Spleen (tissue), 11 donors: ENCODE measurements at regions not wholly inside any gene's neighbourhood (a gene's known extent, or its start where the extent isn't known, plus 50 kb on each side); places are given as distances from the start of the nearest gene placed in this dataset.
"Not testable (repeated sequence)": the region's sequence is repeated elsewhere in the genome, so short reads cannot be mapped to it uniquely, and the experiment has no call there.

Source experiments
- DNase-seq: peaks from one replicate; pipeline ENCODE4 v3.0.0-alpha.2; 2020
- H3K27ac ChIP-seq, 8 donors: fragments of 200-600 bp; sonication (generic) in 7 of 8; 1 replicate in 4 of 8; 2 replicates in 4 of 8; pipeline versions ENCODE4 v1.5.0 to v1.8.0; 2016 to 2021; ENCODE audit warnings: inconsistent platforms in 4 of 8, mild to moderate bottlenecking in 4 of 8, moderate library complexity in 1 of 8
- H3K27me3 ChIP-seq, 7 donors: fragments of 200-600 bp; sonication (generic) in 6 of 7; replicated peaks in 1 of 7; 1 replicate in 4 of 7; 2 replicates in 3 of 7; pipeline versions ENCODE4 v1.5.0 to v1.8.0; 2016 to 2021; ENCODE audit warnings: inconsistent platforms in 3 of 7, mild to moderate bottlenecking in 1 of 7
- H3K36me3 ChIP-seq, 6 donors: fragments of 200-600 bp; sonication (generic) in 5 of 6; 1 replicate in 4 of 6; 2 replicates in 2 of 6; pipeline versions ENCODE4 v1.5.0 to v1.8.0; 2016 to 2021; ENCODE audit warnings: inconsistent platforms in 2 of 6
- H3K4me1 ChIP-seq, 6 donors: fragments of 200-600 bp; sonication (generic) in 5 of 6; 1 replicate in 3 of 6; 2 replicates in 3 of 6; pipeline versions ENCODE4 v1.5.0 to v1.8.0; 2016 to 2021; ENCODE audit warnings: inconsistent platforms in 3 of 6
- H3K4me3 ChIP-seq, 8 donors: fragments of 200-600 bp; sonication (generic) in 7 of 8; 1 replicate in 4 of 8; 2 replicates in 4 of 8; pipeline versions ENCODE4 v1.5.0 to v1.8.0; 2016 to 2021; ENCODE audit warnings: inconsistent platforms in 4 of 8, mild to moderate bottlenecking in 4 of 8, moderate library complexity in 2 of 8
- H3K9me3 ChIP-seq, 8 donors: fragments of 200-600 bp; sonication (generic) in 7 of 8; 1 replicate in 4 of 8; 2 replicates in 4 of 8; pipeline versions ENCODE4 v1.5.0 to v1.8.0; 2016 to 2021; ENCODE audit warnings: inconsistent platforms in 4 of 8
- CTCF ChIP-seq, 11 experiments: fragments of 200-600 bp in 7 of 11; fragments of 450-650 bp in 4 of 11; sonication (generic) in 4 of 11; IDR thresholded peaks in 8 of 11; conservative IDR thresholded peaks in 3 of 11; 1 replicate in 7 of 11; 2 replicates in 4 of 11; pipeline versions ENCODE4 v1.4.0 to v1.8.0; 2016 to 2021; ENCODE audit warnings: antibody characterized with exemption in 11 of 11, inconsistent platforms in 4 of 11, mild to moderate bottlenecking in 1 of 11
- POLR2A ChIP-seq, 3 donors: fragments of 450-650 bp; IDR thresholded peaks; one replicate each; pipeline ENCODE4 v1.5.1; 2017; ENCODE audit warnings: antibody characterized with exemption in 3 of 3, mild to moderate bottlenecking in 1 of 3
- POLR2AphosphoS5 ChIP-seq, 3 donors: sonication (generic); formaldehyde crosslinking; IDR thresholded peaks; one replicate each; pipeline ENCODE4 v1.5.1; 2017; ENCODE audit warnings: antibody characterized with exemption in 3 of 3
- WGBS, 5 donors: extraction: QIAGEN DNeasy Blood & Tissue Kit in 3 of 5; methylation state at CpG; one replicate each; pipeline versions ENCODE4 v1.1.5 to v1.1.7; 2013 to 2018; 5-methylcytosine and 5-hydroxymethylcytosine counted together
- intact Hi-C: fragments of 100-400 bp; cut with DNase I; formaldehyde crosslinking; loops from one replicate; pipeline ENCODE4 v1.15.0; 2023; ENCODE audit warnings: low total_unique reads
- donor health status: healthy with polysubstance abuse.
- donor health status: DM: no; HTN: no; CAD: no; lungs with moderate emphysema.
- donor health status: DM: no; HTN: no; CAD: no.
- donor health status: Bipolar disorder and iron deficiency.
- donor health status: healthy.
- donor health status: DM: no; HTN: no; CAD: no.
- donor health status: DM: yes; HTN: yes; CAD: no.

- H3K27ac ChIP-seq: no peak overlapping the region
These were observed 566.3 kb upstream of the GALNTL6 start for GRCh38 chr4:171246948-171247347.

DNA sequence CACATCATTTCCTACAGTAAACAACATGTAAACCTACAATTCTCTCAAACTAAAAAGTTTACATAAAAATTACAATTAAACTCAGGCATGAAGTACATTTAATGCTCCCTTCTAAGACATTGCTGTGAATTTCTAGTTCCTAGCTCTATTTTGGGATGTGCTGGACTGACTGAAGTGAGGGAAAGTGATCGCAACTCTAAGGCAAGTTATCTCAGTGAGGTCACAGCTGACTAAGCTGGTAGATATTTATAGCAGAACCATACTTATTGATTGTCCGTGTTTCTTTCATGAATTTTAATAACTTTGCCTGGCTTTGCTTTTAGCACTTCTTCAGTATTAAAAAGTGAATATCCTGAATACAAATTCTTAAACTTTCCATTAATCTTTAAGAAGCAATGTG, 570.4 kb upstream of the GALNTL6 start:
- 78 to 91% (median 87%) methylated on average over 2 of the region's 2 CpGs for WGBS, 5 donors
- Histone ChIP-seq H3K4me3 (no peak overlapping the region), H3K27ac (no peak overlapping the region), H3K4me1 (no peaks in the 10 kb centered on the region), H3K27me3 (no peaks in the 10 kb centered on the region), H3K9me3 (no peaks in the 10 kb centered on the region), H3K36me3 (no peaks in the 10 kb centered on the region)
- intact Hi-C loops: no loop called here
- DNase-seq: no peak
- TF ChIP-seq POLR2A (IDR thresholded peaks at IDR 0.05) (no peak), CTCF (IDR thresholded peaks at IDR 0.05 in 8 of 11, conservative IDR thresholded peaks at IDR 0.05 in 3 of 11) (no peak), POLR2AphosphoS5 (IDR thresholded peaks at IDR 0.05) (no peak)

More at GRCh38 chr4:171246948-171247347, 566.3 kb upstream of the GALNTL6 start:
- Histone ChIP-seq H3K9me3 (peaks cover 0 to 4% (median 0%) of the 10 kb centered on the region in 8 donors), H3K27me3 (no peaks in the 10 kb centered on the region), H3K36me3 (no peaks in the 10 kb centered on the region), H3K4me3 (no peak overlapping the region), H3K4me1 (no peaks in the 10 kb centered on the region)
- TF ChIP-seq CTCF (IDR thresholded peaks at IDR 0.05 in 8 of 11, conservative IDR thresholded peaks at IDR 0.05 in 3 of 11): no peak
- no peak for DNase-seq
- intact Hi-C loops: no loop called here

DNA sequence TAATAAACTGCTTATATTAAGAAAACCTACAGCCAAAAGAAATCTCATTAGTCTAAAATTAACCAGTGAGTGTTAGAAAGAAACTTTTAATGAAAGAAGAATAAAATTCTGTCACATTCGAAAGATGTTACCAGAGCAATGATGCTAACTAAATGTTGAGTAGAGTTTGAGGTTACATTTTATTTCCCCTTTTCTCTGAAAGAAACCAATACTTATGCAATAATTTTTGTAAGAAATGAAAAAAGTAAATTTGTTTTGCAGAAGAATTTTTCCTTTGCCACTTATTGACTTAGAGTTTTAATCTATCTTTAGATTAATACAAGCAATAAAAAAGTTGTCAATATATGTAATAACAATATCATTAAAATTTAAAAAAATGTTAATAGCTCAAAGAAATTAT, 574.0 kb upstream of the GALNTL6 start:
- intact Hi-C loops: no loop called here
- TF ChIP-seq POLR2A (IDR thresholded peaks at IDR 0.05) (no peak), CTCF (IDR thresholded peaks at IDR 0.05 in 8 of 11, conservative IDR thresholded peaks at IDR 0.05 in 3 of 11) (no peak), POLR2AphosphoS5 (IDR thresholded peaks at IDR 0.05) (no peak)
- Histone ChIP-seq H3K4me1 (no peaks in the 10 kb centered on the region), H3K27ac (no peak overlapping the region), H3K27me3 (no peaks in the 10 kb centered on the region), H3K4me3 (no peak overlapping the region), H3K9me3 (no peaks in the 10 kb centered on the region), H3K36me3 (no peaks in the 10 kb centered on the region)
- DNase-seq: no peak
- WGBS, 5 donors: 29 to 51% (median 35%) methylated on average over 1 of the region's 1 CpG

GRCh38 chr4:171235521-171235920, 577.7 kb upstream of the GALNTL6 start:
- Histone ChIP-seq H3K4me3 (no peak overlapping the region), H3K27ac (no peak overlapping the region), H3K27me3 (no peaks in the 10 kb centered on the region), H3K9me3 (no peaks in the 10 kb centered on the region), H3K4me1 (no peaks in the 10 kb centered on the region), H3K36me3 (no peaks in the 10 kb centered on the region)
- DNase-seq: no peak
- intact Hi-C loops: no loop called here
- WGBS, 5 donors: 55 to 76% (median 64%) methylated on average over 3 of the region's 3 CpGs
- TF ChIP-seq CTCF (IDR thresholded peaks at IDR 0.05 in 8 of 11, conservative IDR thresholded peaks at IDR 0.05 in 3 of 11) (no peak), POLR2A (IDR thresholded peaks at IDR 0.05) (no peak), POLR2AphosphoS5 (IDR thresholded peaks at IDR 0.05) (no peak)

- H3K4me1 ChIP-seq, H3K27me3 ChIP-seq, H3K36me3 ChIP-seq, H3K27ac ChIP-seq, intact Hi-C loops, DNase-seq, H3K9me3 ChIP-seq, H3K4me3 ChIP-seq: not testable (repeated sequence)
- WGBS, 5 donors: 92 to 100% (median 96%) methylated on average over 1 of the region's 1 CpG
These were observed 583.9 kb upstream of the GALNTL6 start for GRCh38 chr4:171229354-171229753.
